Stomach (tissue), 4 donors: ENCODE measurements at regions not wholly inside any gene's neighbourhood (a gene's known extent, or its start where the extent isn't known, plus 50 kb on each side); places are given as distances from the start of the nearest gene placed in this dataset.

Experiments
- EP300 ChIP-seq: sonication (generic); formaldehyde crosslinking; IDR thresholded peaks from one replicate; pipeline ENCODE4 v1.6.1; 2017; ENCODE audit warnings: antibody characterized with exemption
- POLR2A ChIP-seq, 4 donors: fragments of 450-650 bp; IDR thresholded peaks; one replicate each; pipeline ENCODE4 v1.6.1; 2016; ENCODE audit warnings: antibody characterized with exemption in 4 of 4, control low read depth in 2 of 4, mild to moderate bottlenecking in 1 of 4, moderate library complexity in 1 of 4
- POLR2AphosphoS5 ChIP-seq, 3 donors: sonication (generic); formaldehyde crosslinking; IDR thresholded peaks; one replicate each; pipeline ENCODE4 v1.6.1; 2016; ENCODE audit warnings: antibody characterized with exemption in 3 of 3
- TF ChIP-seq, protein P1 (sequence below), 7 experiments: fragments of 450-650 bp in 4 of 7; fragments of 200-600 bp in 3 of 7; sonication (generic) in 3 of 7; IDR thresholded peaks; one replicate each; pipeline ENCODE4 v1.5.1; 2016 to 2019; ENCODE audit warnings: antibody characterized with exemption in 7 of 7, control low read depth in 2 of 7, mild to moderate bottlenecking in 1 of 7

DNA sequence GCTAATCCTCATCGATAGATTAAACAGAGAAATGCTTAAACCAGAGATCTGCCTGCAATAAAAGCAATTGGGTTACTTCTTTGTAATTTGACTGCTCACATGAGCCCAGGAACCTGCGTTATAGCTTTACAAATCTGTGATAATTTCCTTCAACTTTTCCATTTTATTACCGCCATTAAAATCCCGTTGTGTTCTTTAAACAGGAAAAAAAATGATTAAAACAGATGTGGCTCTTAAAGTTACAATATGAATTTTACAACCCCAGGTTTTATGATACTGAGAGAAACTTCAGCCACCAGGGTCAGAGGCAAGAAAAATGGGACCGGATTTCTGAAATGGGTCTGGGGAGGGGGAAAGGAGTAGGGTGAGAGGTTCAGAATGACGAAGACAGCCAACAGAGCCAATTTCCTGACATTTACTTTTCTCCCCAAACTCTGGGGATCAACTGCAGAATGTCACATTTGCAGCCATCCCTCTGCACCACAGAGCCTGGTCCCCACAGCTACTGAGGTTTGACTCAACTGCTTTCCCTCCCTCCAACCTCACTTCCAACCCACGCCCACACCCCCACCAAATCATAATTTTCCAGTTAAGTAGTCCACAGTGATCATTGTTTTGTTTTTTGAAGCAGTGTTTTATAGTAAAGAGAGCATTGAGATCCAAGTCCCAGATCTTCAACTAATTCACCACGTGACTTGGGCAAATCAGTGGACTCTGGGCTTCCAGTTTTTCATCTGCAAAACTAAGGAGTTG is 77.6 kb upstream of the EYA2 start:
- TF ChIP-seq, protein P1, sequence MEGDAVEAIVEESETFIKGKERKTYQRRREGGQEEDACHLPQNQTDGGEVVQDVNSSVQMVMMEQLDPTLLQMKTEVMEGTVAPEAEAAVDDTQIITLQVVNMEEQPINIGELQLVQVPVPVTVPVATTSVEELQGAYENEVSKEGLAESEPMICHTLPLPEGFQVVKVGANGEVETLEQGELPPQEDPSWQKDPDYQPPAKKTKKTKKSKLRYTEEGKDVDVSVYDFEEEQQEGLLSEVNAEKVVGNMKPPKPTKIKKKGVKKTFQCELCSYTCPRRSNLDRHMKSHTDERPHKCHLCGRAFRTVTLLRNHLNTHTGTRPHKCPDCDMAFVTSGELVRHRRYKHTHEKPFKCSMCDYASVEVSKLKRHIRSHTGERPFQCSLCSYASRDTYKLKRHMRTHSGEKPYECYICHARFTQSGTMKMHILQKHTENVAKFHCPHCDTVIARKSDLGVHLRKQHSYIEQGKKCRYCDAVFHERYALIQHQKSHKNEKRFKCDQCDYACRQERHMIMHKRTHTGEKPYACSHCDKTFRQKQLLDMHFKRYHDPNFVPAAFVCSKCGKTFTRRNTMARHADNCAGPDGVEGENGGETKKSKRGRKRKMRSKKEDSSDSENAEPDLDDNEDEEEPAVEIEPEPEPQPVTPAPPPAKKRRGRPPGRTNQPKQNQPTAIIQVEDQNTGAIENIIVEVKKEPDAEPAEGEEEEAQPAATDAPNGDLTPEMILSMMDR (IDR thresholded peaks at IDR 0.05): no peak
- TF ChIP-seq POLR2A (IDR thresholded peaks at IDR 0.05) (no peak), EP300 (no peak), POLR2AphosphoS5 (IDR thresholded peaks at IDR 0.05) (no peak)
